GM10248 (cell line): ENCODE measurements at regions not wholly inside any gene's neighbourhood (a gene's known extent, or its start where the extent isn't known, plus 50 kb on each side); places are given as distances from the start of the nearest gene placed in this dataset.
"Not testable (repeated sequence)": the region's sequence is repeated elsewhere in the genome, so short reads cannot be mapped to it uniquely, and the experiment has no call there.

ENCODE experiments used
- CTCF ChIA-PET: fragments of 300-600 bp; sonication (Branson Sonifier 250); formaldehyde crosslinking; extraction: SDS; loops from one replicate; lab custom pipeline; 2021; ENCODE audit warnings: antibody characterized with exemption; lab: Yijun Ruan, JAX
- POLR2A ChIA-PET: fragments of 350-650 bp; sonication (Branson Sonifier 250); formaldehyde crosslinking; extraction: SDS; loops from one replicate; lab custom pipeline; 2020; ENCODE audit warnings: antibody characterized with exemption; lab: Yijun Ruan, JAX
- DNase-seq: peaks from one replicate; pipeline ENCODE4 v3.0.0; 2012; ENCODE audit errors: extremely low spot score
- CTCF ChIP-seq: IDR thresholded peaks from 2 replicates; pipeline ENCODE4 v1.5.1; 2012; ENCODE audit warnings: mild to moderate bottlenecking, low read depth; ENCODE audit errors: extremely low read depth, missing control alignments, control extremely low read depth

DNA sequence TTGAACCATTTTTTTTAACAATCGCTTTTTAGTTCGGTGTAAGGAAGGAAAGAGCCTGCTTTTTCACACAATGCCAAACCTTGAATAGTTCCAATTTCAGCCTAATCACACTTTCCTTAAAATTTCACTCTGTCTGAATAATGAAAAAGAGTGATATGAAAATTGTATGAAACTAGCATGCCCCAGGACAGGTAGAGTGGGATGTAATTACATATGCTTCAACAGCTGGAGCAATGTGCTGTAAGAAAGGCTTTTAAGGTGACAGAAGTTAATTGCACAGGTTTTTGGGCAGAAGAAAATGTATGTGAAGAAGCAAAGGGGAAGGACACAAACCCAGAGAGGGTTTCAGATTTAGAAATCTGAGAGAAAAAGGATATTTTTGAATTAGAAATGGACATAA is 184.0 kb downstream of the DSC3 start:
- no peak for DNase-seq
- no peak for TF ChIP-seq CTCF
- POLR2A ChIA-PET, result no interaction called here
- CTCF ChIA-PET, result interaction anchor here (1.6 kb wide), 2 partner anchors 13 to 49 kb away, joined by 3 read pairs; no protein-coding TSS in a partner anchor

DNA sequence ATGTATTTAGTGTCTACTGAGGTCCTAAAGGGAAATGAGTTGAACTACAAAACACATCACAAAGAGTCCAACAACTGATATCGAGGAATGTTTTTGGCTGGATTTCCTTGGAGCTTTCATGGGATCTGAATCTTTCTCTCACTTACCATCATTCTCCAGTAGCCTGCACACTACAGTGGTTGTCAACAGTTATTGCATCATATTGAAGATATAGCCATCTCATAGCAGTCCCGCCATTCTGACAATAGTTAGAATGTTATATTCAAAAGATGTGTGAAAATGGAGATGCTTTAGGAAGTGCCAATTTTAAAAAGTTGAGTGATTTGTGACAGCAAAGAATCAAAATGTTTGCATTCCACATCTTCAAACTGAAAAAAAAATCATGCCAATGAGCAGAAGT is 186.8 kb downstream of the DSC3 start:
- TF ChIP-seq CTCF, result no peak
- POLR2A ChIA-PET, result no interaction called here
- CTCF ChIA-PET, result no interaction called here
- no peak for DNase-seq

- no peak for TF ChIP-seq CTCF
- ChIA-PET CTCF (interaction anchor here (1.0 kb wide), 1 partner anchor 11 kb away, joined by 4 read pairs; no protein-coding TSS in a partner anchor), POLR2A (no interaction called here)
- DNase-seq, result no peak
Measured at GRCh38 chr18:30852980-30853379, 189.6 kb downstream of the DSC3 start.

DNA sequence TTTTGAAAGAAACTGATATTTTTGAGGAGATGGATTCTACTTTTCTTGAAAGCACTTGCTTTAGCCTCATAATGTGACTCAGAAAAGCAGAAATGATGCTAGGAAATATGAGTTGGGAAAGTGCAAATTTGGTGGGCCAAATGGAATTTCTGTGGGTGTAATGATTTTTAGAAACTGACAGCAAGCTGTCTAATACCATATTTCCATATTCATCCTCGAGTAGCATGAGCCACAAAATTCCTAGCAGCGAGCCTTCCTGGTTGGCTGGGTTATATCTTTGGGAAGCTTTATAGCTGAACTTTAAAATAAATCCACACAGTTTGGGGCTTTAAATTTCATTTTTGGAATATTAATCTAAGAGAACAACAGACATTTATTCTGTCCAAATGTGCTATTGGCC is 190.0 kb downstream of the DSC3 start:
- ChIA-PET CTCF (interaction anchor here (1.0 kb wide), 1 partner anchor 12 kb away, joined by 4 read pairs; no protein-coding TSS in a partner anchor), POLR2A (no interaction called here)
- no peak for TF ChIP-seq CTCF
- no peak for DNase-seq

GRCh38 chr18:30839056-30839561 is 203.4 kb downstream of the DSC3 start:
- CTCF ChIA-PET, result interaction anchor here (1.9 kb wide), 1 partner anchor 10 kb away, joined by 4 read pairs; no protein-coding TSS in a partner anchor
- DNase-seq, POLR2A ChIA-PET: not testable (repeated sequence)

GRCh38 chr18:30828700-30829099 is 213.8 kb downstream of the DSC3 start:
- ChIA-PET POLR2A (no interaction called here), CTCF (interaction anchor here (1.4 kb wide), 1 partner anchor 11 kb away, joined by 4 read pairs; no protein-coding TSS in a partner anchor)
- no peak for TF ChIP-seq CTCF
- DNase-seq, result no peak

- ChIA-PET CTCF (no interaction called here), POLR2A (no interaction called here)
- DNase-seq, result no peak
- TF ChIP-seq CTCF, result no peak
Measured at GRCh38 chr18:30819619-30820018, 222.9 kb downstream of the DSC3 start.
